Cardiac fibroblast (primary cell): ENCODE measurements at regions not wholly inside any gene's neighbourhood (a gene's known extent, or its start where the extent isn't known, plus 50 kb on each side); places are given as distances from the start of the nearest gene placed in this dataset.
"Not testable (repeated sequence)": the region's sequence is repeated elsewhere in the genome, so short reads cannot be mapped to it uniquely, and the experiment has no call there.

Source experiments
- DNase-seq, 2 donors: peaks; one replicate each; pipeline versions ENCODE4 v3.0.0 to v3.0.0-alpha.2; 2010; ENCODE audit warnings: low read depth in 2 of 2
- H3K4me3 ChIP-seq, 2 donors: replicated peaks in 1 of 2; 1 replicate in 1 of 2; 2 replicates in 1 of 2; pipeline ENCODE4 v1.5.1; 2011; ENCODE audit warnings: low read depth in 2 of 2, low read length in 2 of 2, mild to moderate bottlenecking in 2 of 2, moderate library complexity in 1 of 2
- CTCF ChIP-seq: IDR thresholded peaks from one replicate; pipeline ENCODE4 v1.5.1; 2011; ENCODE audit warnings: low read depth, mild to moderate bottlenecking, low read length, inconsistent platforms

GRCh38 chr5:53403758-53404157, 76.7 kb upstream of the FST start:
- peak in 1 of 2 donors; percentile 66 for DNase-seq
- H3K4me3 ChIP-seq: no peak overlapping the region

GRCh38 chr5:53405396-53405795, 75.0 kb upstream of the FST start:
- DNase-seq: no peak
- H3K4me3 ChIP-seq: no peak overlapping the region
- no peak for TF ChIP-seq CTCF

More at GRCh38 chr5:53403758-53404157, 76.7 kb upstream of the FST start:
- TF ChIP-seq CTCF: no peak

DNA sequence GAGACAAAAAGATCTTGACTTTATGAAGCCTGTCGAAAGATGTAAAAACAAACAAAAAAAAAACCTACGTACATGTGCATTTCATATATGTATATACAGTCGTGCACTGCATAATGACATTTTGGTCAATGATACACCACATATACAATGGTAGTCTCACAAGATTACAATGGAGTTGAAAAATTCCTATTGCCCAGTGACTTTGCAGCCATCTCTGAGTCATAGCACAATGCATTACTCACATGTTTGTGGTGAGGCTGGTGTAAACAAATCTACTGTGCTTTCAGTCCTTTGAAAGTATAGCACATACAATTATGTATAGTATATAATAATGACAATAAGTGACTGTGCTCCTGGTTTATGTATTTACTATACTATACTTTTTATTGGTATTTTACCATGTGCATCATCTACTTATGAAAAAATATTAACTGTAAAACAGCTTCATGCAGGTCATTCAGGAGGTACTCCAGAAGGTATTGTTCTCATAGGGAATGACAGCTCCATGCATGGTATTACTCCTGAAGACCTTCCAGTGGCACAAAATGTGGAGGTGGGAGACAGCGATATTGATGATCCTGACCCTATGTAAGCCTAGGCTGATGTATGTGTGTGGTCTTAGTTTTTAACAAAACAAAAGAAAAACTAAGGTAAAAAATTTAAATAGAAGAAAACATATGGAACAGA, 73.7 kb upstream of the FST start:
- H3K4me3 ChIP-seq: no peak overlapping the region

GRCh38 chr5:53407373-53407772, 73.1 kb upstream of the FST start:
- H3K4me3 ChIP-seq: no peak overlapping the region
- DNase-seq: peak; percentile 51 to 84
- TF ChIP-seq CTCF: no peak

More for the DNA sequence above, 73.7 kb upstream of the FST start:
- TF ChIP-seq CTCF: no peak
- DNase-seq: peak; percentile 74 to 94

GRCh38 chr5:53411388-53411787, 69.0 kb upstream of the FST start:
- no peak for DNase-seq
- H3K4me3 ChIP-seq: no peak overlapping the region
- no peak for TF ChIP-seq CTCF

DNA sequence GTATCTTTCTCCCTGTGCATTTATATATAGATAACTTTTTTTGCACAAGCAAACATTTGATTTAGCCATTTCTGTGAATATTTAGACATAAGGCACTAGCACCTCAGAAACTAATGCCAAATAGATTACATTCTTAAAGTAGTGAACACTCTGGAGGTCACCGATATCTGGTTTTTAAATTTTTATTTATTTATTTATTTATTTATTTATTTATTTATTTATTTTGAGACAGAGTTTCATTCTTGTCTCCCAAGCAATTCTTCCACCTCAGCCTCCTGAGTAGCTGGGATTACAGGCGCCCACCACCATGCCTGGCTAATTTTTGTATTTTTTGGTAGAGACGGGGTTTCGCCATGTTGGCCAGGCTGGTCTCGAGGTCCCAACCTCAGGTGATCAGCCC, 67.9 kb upstream of the FST start:
- DNase-seq, H3K4me3 ChIP-seq: not testable (repeated sequence)

DNA sequence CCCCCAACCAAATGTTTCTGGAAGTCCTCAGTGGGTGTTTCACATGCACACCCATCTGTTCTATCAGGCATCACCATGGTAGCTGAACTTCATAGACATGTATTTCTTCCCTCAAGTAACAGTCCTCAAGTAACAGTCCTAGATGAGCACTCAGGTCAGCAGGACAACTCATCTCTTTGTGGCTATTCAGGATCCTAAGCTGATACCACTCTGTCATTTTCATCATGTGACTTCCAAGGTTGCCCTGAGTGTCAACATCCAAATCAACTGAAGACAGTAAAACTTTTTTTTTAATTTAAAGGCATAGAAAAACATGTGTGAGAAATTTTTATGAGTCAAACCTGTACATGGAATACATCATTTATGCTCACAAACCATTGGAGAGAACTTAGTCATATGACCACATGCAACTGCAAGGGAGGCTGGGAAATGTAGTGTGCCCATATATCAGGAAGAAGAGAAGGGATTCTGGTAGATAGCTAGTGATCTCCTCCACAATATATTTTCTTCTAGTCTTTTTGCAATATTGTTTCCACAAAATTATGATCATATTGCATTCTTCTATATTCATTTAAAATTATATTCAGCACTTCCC, 64.2 kb upstream of the FST start:
- TF ChIP-seq CTCF: no peak
- peak in 1 of 2 donors; percentile 50 for DNase-seq
- H3K4me3 ChIP-seq: no peak overlapping the region
